Tibial nerve (tissue), 4 donors: ENCODE measurements at regions not wholly inside any gene's neighbourhood (a gene's known extent, or its start where the extent isn't known, plus 50 kb on each side); places are given as distances from the start of the nearest gene placed in this dataset.
"Not testable (repeated sequence)": the region's sequence is repeated elsewhere in the genome, so short reads cannot be mapped to it uniquely, and the experiment has no call there.

Experiments used
- DNase-seq, 2 donors: peaks; one replicate each; pipeline ENCODE4 v3.0.0-alpha.2; 2019; ENCODE audit warnings: low spot score in 2 of 2
- H3K27ac ChIP-seq, 4 donors: fragments of 200-600 bp; sonication (generic) in 3 of 4; one replicate each; pipeline ENCODE4 v1.5.1; 2017 to 2019; ENCODE audit warnings: mild to moderate bottlenecking in 1 of 4
- H3K27me3 ChIP-seq, 2 donors: fragments of 200-600 bp; sonication (generic) in 1 of 2; one replicate each; pipeline versions ENCODE4 v1.5.1 to v1.6.0; 2017 to 2019
- H3K36me3 ChIP-seq, 3 donors: fragments of 200-600 bp; sonication (generic); one replicate each; pipeline ENCODE4 v1.5.1; 2018 to 2019
- H3K4me1 ChIP-seq, 4 donors: fragments of 200-600 bp; sonication (generic) in 3 of 4; one replicate each; pipeline ENCODE4 v1.5.1; 2017 to 2019
- H3K4me3 ChIP-seq, 4 donors: fragments of 200-600 bp; sonication (generic) in 3 of 4; one replicate each; pipeline ENCODE4 v1.5.1; 2017 to 2019; ENCODE audit warnings: mild to moderate bottlenecking in 1 of 4, moderate library complexity in 1 of 4
- H3K9me3 ChIP-seq, 4 donors: fragments of 200-600 bp; sonication (generic) in 3 of 4; one replicate each; pipeline ENCODE4 v1.5.1; 2017 to 2019
- CTCF ChIP-seq, 5 experiments: fragments of 200-600 bp in 3 of 5; fragments of 450-650 bp in 2 of 5; sonication (generic) in 3 of 5; IDR thresholded peaks; one replicate each; pipeline ENCODE4 v1.5.1; 2016 to 2019; ENCODE audit warnings: antibody characterized with exemption in 5 of 5, mild to moderate bottlenecking in 3 of 5, moderate library complexity in 2 of 5
- EP300 ChIP-seq, 2 donors: sonication (generic); formaldehyde crosslinking; IDR thresholded peaks; one replicate each; pipeline ENCODE4 v1.6.1; 2017; ENCODE audit warnings: antibody characterized with exemption in 2 of 2, mild to moderate bottlenecking in 1 of 2
- POLR2A ChIP-seq, 2 donors: fragments of 450-650 bp; IDR thresholded peaks; one replicate each; pipeline ENCODE4 v1.6.1; 2017; ENCODE audit warnings: antibody characterized with exemption in 2 of 2, mild to moderate bottlenecking in 2 of 2, moderate library complexity in 2 of 2
- WGBS, 2 donors: methylation state at CpG; one replicate each; pipeline ENCODE4 v1.1.5; 2018; 5-methylcytosine and 5-hydroxymethylcytosine counted together

GRCh38 chr18:76707534-76707933 lies 114.8 kb upstream of the ZNF236 start:
- WGBS, 2 donors: 89 to 92% methylated on average over 7 of the region's 7 CpGs
- H3K36me3 ChIP-seq: no peaks in the 10 kb centered on the region
- peaks cover 0 to 11% (median 0%) of the 10 kb centered on the region in 4 donors for H3K4me1 ChIP-seq
- no peaks in the 10 kb centered on the region for H3K9me3 ChIP-seq
- DNase-seq: no peak
- H3K4me3 ChIP-seq: no peak overlapping the region
- no peak overlapping the region for H3K27ac ChIP-seq
- no peak for TF ChIP-seq EP300 (IDR thresholded peaks at IDR 0.05)
- no peak for TF ChIP-seq CTCF (IDR thresholded peaks at IDR 0.05)
- TF ChIP-seq POLR2A (IDR thresholded peaks at IDR 0.05): no peak
- H3K27me3 ChIP-seq: no peaks in the 10 kb centered on the region

GRCh38 chr18:76704589-76704988 lies 117.8 kb upstream of the ZNF236 start:
- not testable (repeated sequence) for H3K27me3 ChIP-seq, DNase-seq, H3K4me3 ChIP-seq, H3K4me1 ChIP-seq, H3K27ac ChIP-seq, H3K9me3 ChIP-seq, H3K36me3 ChIP-seq
- WGBS, 2 donors: 92 to 95% methylated on average over 4 of the region's 4 CpGs

- Histone ChIP-seq H3K4me1 (peaks cover 0 to 7% (median 0%) of the 10 kb centered on the region in 4 donors), H3K27me3 (peaks cover 0 to 11% of the 10 kb centered on the region in 2 donors), H3K9me3 (no peaks in the 10 kb centered on the region), H3K36me3 (no peaks in the 10 kb centered on the region), H3K4me3 (no peak overlapping the region), H3K27ac (no peak overlapping the region)
- no peak for TF ChIP-seq POLR2A (IDR thresholded peaks at IDR 0.05)
- no peak for TF ChIP-seq EP300 (IDR thresholded peaks at IDR 0.05)
- TF ChIP-seq CTCF (IDR thresholded peaks at IDR 0.05): no peak
- no peak for DNase-seq
- 86 to 88% methylated on average over 11 of the region's 11 CpGs for WGBS, 2 donors
Measured at GRCh38 chr18:76699923-76700322, 122.4 kb upstream of the ZNF236 start.

GRCh38 chr18:76697441-76697901 lies 124.9 kb upstream of the ZNF236 start:
- Histone ChIP-seq H3K4me1 (peaks cover 0 to 7% (median 0%) of the 10 kb centered on the region in 4 donors), H3K27me3 (peaks cover 0 to 11% of the 10 kb centered on the region in 2 donors), H3K27ac (peak overlapping the region in 1 of 4 donors; percentile 39), H3K36me3 (no peaks in the 10 kb centered on the region), H3K4me3 (peak overlapping the region in 1 of 4 donors; percentile 29), H3K9me3 (no peaks in the 10 kb centered on the region)
- TF ChIP-seq EP300 (IDR thresholded peaks at IDR 0.05) (no peak), POLR2A (IDR thresholded peaks at IDR 0.05) (no peak), CTCF (IDR thresholded peaks at IDR 0.05) (no peak)
- WGBS, 2 donors: 4 to 7% methylated on average over 13 of the region's 13 CpGs
- no peak for DNase-seq

GRCh38 chr18:76691800-76692199 lies 130.6 kb upstream of the ZNF236 start:
- Histone ChIP-seq H3K9me3 (no peaks in the 10 kb centered on the region), H3K27me3 (peaks cover 0 to 5% of the 10 kb centered on the region in 2 donors), H3K4me3 (no peak overlapping the region), H3K4me1 (peaks cover 0 to 7% (median 0%) of the 10 kb centered on the region in 4 donors), H3K27ac (peak overlapping the region in 1 of 4 donors; percentile 6), H3K36me3 (no peaks in the 10 kb centered on the region)
- WGBS, 2 donors: 27 to 48% methylated on average over 7 of the region's 7 CpGs
- TF ChIP-seq CTCF (IDR thresholded peaks at IDR 0.05) (no peak), POLR2A (IDR thresholded peaks at IDR 0.05) (no peak), EP300 (IDR thresholded peaks at IDR 0.05) (no peak)
- DNase-seq: peak in 1 of 2 donors; percentile 17
